ENCODE measurements at regions not wholly inside any gene's neighbourhood (a gene's known extent, or its start where the extent isn't known, plus 50 kb on each side); places are given as distances from the start of the nearest gene placed in this dataset.
"Not testable (repeated sequence)": the region's sequence is repeated elsewhere in the genome, so short reads cannot be mapped to it uniquely, and the experiment has no call there.

GRCh38 chr14:22370084-22370847 lies 218.8 kb downstream of the DAD1 start:
- no peak overlapping the region for H3K4me3 ChIP-seq (ENCODE audit: low read depth, low read length)
- no peak for TF ChIP-seq CTCF (conservative IDR thresholded peaks at IDR 0.05; ENCODE audit: low read depth, low read length)
- no peak for DNase-seq (ENCODE audit: low read depth)

- no peak overlapping the region for H3K4me3 ChIP-seq (ENCODE audit: low read depth, low read length)
- no peak for DNase-seq (ENCODE audit: low read depth)
Observed at GRCh38 chr14:22358726-22359125, 230.3 kb downstream of the DAD1 start.

GRCh38 chr14:22349281-22349680 lies 239.7 kb downstream of the DAD1 start:
- DNase-seq (ENCODE audit: low read depth): not testable (repeated sequence)

More at GRCh38 chr14:22358726-22359125, 230.3 kb downstream of the DAD1 start:
- no peak for TF ChIP-seq CTCF (conservative IDR thresholded peaks at IDR 0.05; ENCODE audit: low read depth, low read length)

DNA sequence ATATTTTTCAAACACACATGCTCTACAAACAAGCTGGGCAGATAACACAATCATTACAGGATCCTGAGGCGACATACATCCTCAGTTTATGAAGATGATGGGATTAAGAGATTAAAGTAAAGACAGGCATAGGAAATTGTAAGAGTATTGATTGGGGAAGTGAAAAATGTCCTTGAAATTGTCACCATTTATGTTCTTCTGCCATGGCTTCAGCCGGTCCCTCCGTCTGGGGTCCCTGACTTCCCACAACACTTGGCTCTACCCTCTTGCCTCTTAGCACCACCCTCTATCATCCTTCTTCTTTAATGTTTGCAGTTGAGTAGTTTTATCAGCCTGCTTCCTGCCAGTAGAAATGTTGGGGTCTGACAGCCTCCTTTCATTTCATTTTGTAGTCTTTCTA lies 244.4 kb downstream of the DAD1 start:
- no peak for TF ChIP-seq CTCF (conservative IDR thresholded peaks at IDR 0.05; ENCODE audit: low read depth, low read length)
- DNase-seq (ENCODE audit: low read depth): no peak
- H3K4me3 ChIP-seq (ENCODE audit: low read depth, low read length): no peak overlapping the region

More at GRCh38 chr14:22349281-22349680, 239.7 kb downstream of the DAD1 start:
- H3K4me3 ChIP-seq (ENCODE audit: low read depth, low read length): not testable (repeated sequence)

- not testable (repeated sequence) for DNase-seq (ENCODE audit: low read depth)
Observed at GRCh38 chr14:22344209-22344608, 244.8 kb downstream of the DAD1 start.

DNA sequence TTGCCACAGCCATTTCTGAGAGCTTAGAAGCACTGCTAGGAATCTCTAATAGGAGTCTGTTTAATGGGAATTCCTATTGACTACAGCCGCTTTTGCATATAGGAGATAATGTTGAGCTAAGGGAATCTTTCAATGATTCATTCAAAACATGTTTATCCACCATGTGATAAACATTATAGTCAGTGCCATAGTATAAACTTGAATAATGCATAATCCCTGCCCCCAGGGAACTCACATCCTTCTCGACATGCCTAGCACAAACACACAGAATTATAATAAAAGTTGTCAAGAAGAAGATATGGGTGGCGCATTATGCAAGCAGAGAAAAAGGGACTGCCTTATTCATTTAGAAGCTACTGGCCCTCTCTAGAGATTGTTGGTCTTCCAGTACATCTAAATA lies 248.0 kb downstream of the DAD1 start:
- H3K4me3 ChIP-seq (ENCODE audit: low read depth, low read length): no peak overlapping the region
- no peak for TF ChIP-seq CTCF (conservative IDR thresholded peaks at IDR 0.05; ENCODE audit: low read depth, low read length)
- no peak for DNase-seq (ENCODE audit: low read depth)

More at GRCh38 chr14:22344209-22344608, 244.8 kb downstream of the DAD1 start:
- not testable (repeated sequence) for H3K4me3 ChIP-seq (ENCODE audit: low read depth, low read length)

DNA sequence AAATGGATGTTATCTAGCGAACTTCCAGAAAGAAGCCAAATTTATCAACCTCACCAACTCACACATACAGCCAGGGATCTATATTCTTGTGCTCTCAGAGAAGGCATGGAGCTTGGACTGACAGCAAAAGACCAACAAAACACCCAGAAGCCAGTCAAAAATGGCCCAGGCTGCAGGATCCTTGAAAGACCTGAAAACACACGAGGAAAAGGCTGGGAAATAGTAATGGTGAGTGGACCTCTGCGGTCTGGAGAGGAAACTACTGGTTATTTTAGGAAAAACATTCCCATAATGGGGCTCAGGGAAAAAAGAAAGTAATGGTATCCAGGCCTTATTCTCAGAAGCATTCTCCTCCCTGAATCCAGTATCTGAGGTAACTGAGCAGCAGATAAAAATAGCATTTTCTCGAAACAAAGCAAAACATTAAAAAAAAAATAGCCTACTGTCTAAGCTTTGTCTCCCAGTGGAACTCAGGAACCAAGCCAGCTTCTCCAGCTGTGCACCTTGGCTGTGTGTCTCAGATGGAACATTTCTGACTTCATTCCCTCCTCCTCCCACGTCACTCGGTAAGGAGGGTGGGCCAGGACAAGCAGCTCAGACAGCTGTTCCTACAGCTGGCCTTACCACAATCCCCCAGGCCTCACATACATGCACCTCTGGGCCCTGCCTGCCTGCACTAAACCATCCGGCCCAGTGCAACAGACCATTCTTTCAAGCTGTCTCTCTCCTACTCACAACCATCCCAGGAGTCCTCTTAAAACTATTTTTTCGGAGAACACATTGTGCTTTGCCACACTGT lies 249.9 kb downstream of the DAD1 start:
- no peak for TF ChIP-seq CTCF (conservative IDR thresholded peaks at IDR 0.05; ENCODE audit: low read depth, low read length)
- peak; percentile 99 for DNase-seq (ENCODE audit: low read depth)
- H3K4me3 ChIP-seq (ENCODE audit: low read depth, low read length): no peak overlapping the region

- no peak for TF ChIP-seq CTCF (conservative IDR thresholded peaks at IDR 0.05; ENCODE audit: low read depth, low read length)
- no peak overlapping the region for H3K4me3 ChIP-seq (ENCODE audit: low read depth, low read length)
- DNase-seq (ENCODE audit: low read depth): no peak
Observed at GRCh38 chr14:22338381-22338780, 250.6 kb downstream of the DAD1 start.

Data from choroid plexus epithelial cell (primary cell).